GM18519 (cell line): ENCODE measurements at regions not wholly inside any gene's neighbourhood (a gene's known extent, or its start where the extent isn't known, plus 50 kb on each side); places are given as distances from the start of the nearest gene placed in this dataset.
"Not testable (repeated sequence)": the region's sequence is repeated elsewhere in the genome, so short reads cannot be mapped to it uniquely, and the experiment has no call there.

ENCODE experiments used
- ATAC-seq: cut with Tn5 transposase; IDR thresholded peaks from one replicate; pipeline ENCODE4 v1.9.1; 2021; ENCODE audit warnings: mild to moderate bottlenecking, moderate library complexity; ENCODE audit not compliant: unreplicated experiment, low FRiP score

GRCh38 chr2:228613133-228613850 lies 431.8 kb upstream of the SPHKAP start:
- ATAC-seq, result no peak

GRCh38 chr2:228611171-228611570 lies 429.7 kb upstream of the SPHKAP start:
- ATAC-seq, result no peak

GRCh38 chr2:228602288-228602687 lies 420.8 kb upstream of the SPHKAP start:
- ATAC-seq, result no peak

GRCh38 chr2:228600265-228600664 lies 418.8 kb upstream of the SPHKAP start:
- ATAC-seq, result no peak

- ATAC-seq, result no peak
Measured at GRCh38 chr2:228599781-228600180, 418.3 kb upstream of the SPHKAP start.

- ATAC-seq, result no peak
Measured at GRCh38 chr2:228599297-228599696, 417.8 kb upstream of the SPHKAP start.

GRCh38 chr2:228597032-228597431 lies 415.5 kb upstream of the SPHKAP start:
- no peak for ATAC-seq

- no peak for ATAC-seq
Measured at GRCh38 chr2:228594012-228594411, 412.5 kb upstream of the SPHKAP start.

- ATAC-seq, result no peak
Measured at GRCh38 chr2:228592925-228593324, 411.4 kb upstream of the SPHKAP start.

- peak; percentile 100 for ATAC-seq
Measured at GRCh38 chr2:228590681-228591080, 409.2 kb upstream of the SPHKAP start.

GRCh38 chr2:228589115-228589514 lies 407.6 kb upstream of the SPHKAP start:
- ATAC-seq, result no peak

GRCh38 chr2:228581731-228582130 lies 400.2 kb upstream of the SPHKAP start:
- no peak for ATAC-seq

- no peak for ATAC-seq
Measured at GRCh38 chr2:228575897-228576296, 394.4 kb upstream of the SPHKAP start.

GRCh38 chr2:228568275-228568674 lies 386.8 kb upstream of the SPHKAP start:
- ATAC-seq, result not testable (repeated sequence)

GRCh38 chr2:228561816-228562215 lies 380.3 kb upstream of the SPHKAP start:
- no peak for ATAC-seq

GRCh38 chr2:228559774-228560415 lies 378.4 kb upstream of the SPHKAP start:
- ATAC-seq, result no peak

- no peak for ATAC-seq
Measured at GRCh38 chr2:228556717-228557116, 375.2 kb upstream of the SPHKAP start.

GRCh38 chr2:228549441-228550007 lies 368.0 kb upstream of the SPHKAP start:
- ATAC-seq, result no peak

- no peak for ATAC-seq
Measured at GRCh38 chr2:228548230-228548629, 366.7 kb upstream of the SPHKAP start.

- no peak for ATAC-seq
Measured at GRCh38 chr2:228545748-228546145, 364.3 kb upstream of the SPHKAP start.

GRCh38 chr2:228545041-228545747 lies 363.7 kb upstream of the SPHKAP start:
- no peak for ATAC-seq
